HG03159 (cell line): ENCODE measurements at regions not wholly inside any gene's neighbourhood (a gene's known extent, or its start where the extent isn't known, plus 50 kb on each side); places are given as distances from the start of the nearest gene placed in this dataset.

Experiments used
- ATAC-seq: cut with Tn5 transposase; IDR thresholded peaks from one replicate; pipeline ENCODE4 v1.9.1; 2021; ENCODE audit warnings: mild to moderate bottlenecking, moderate library complexity; ENCODE audit not compliant: unreplicated experiment

GRCh38 chr5:23368393-23368792 lies 139.0 kb upstream of the PRDM9 start:
- no peak for ATAC-seq

- no peak for ATAC-seq
These were observed 139.5 kb upstream of the PRDM9 start for GRCh38 chr5:23367874-23368273.

- ATAC-seq, result no peak
These were observed 154.1 kb upstream of the PRDM9 start for GRCh38 chr5:23353286-23353685.

- no peak for ATAC-seq
These were observed 155.0 kb upstream of the PRDM9 start for GRCh38 chr5:23352446-23352845.

- no peak for ATAC-seq
These were observed 164.3 kb upstream of the PRDM9 start for GRCh38 chr5:23343121-23343520.

GRCh38 chr5:23332650-23333251 lies 174.7 kb upstream of the PRDM9 start:
- ATAC-seq, result no peak

- ATAC-seq, result no peak
These were observed 176.7 kb upstream of the PRDM9 start for GRCh38 chr5:23330726-23331125.

GRCh38 chr5:23319901-23320300 lies 187.5 kb upstream of the PRDM9 start:
- ATAC-seq, result no peak

- ATAC-seq, result no peak
These were observed 188.4 kb upstream of the PRDM9 start for GRCh38 chr5:23318960-23319359.

- ATAC-seq, result no peak
These were observed 189.2 kb upstream of the PRDM9 start for GRCh38 chr5:23318166-23318565.

- ATAC-seq, result no peak
These were observed 191.3 kb upstream of the PRDM9 start for GRCh38 chr5:23316060-23316591.

- no peak for ATAC-seq
These were observed 192.6 kb upstream of the PRDM9 start for GRCh38 chr5:23314827-23315226.

GRCh38 chr5:23305055-23305454 lies 202.4 kb upstream of the PRDM9 start:
- ATAC-seq, result no peak

- ATAC-seq, result no peak
These were observed 203.6 kb upstream of the PRDM9 start for GRCh38 chr5:23303836-23304235.

GRCh38 chr5:23303435-23303834 lies 204.0 kb upstream of the PRDM9 start:
- ATAC-seq, result no peak

GRCh38 chr5:23302438-23302837 lies 205.0 kb upstream of the PRDM9 start:
- no peak for ATAC-seq

- ATAC-seq, result no peak
These were observed 218.2 kb upstream of the PRDM9 start for GRCh38 chr5:23289162-23289561.

- no peak for ATAC-seq
These were observed 222.8 kb upstream of the PRDM9 start for GRCh38 chr5:23284656-23285055.

- ATAC-seq, result no peak
These were observed 233.2 kb upstream of the PRDM9 start for GRCh38 chr5:23274171-23274570.

GRCh38 chr5:23269981-23270380 lies 237.4 kb upstream of the PRDM9 start:
- ATAC-seq, result no peak

- no peak for ATAC-seq
These were observed 239.3 kb upstream of the PRDM9 start for GRCh38 chr5:23268136-23268535.

- no peak for ATAC-seq
These were observed 246.8 kb upstream of the PRDM9 start for GRCh38 chr5:23260621-23261020.

- ATAC-seq, result no peak
These were observed 249.8 kb upstream of the PRDM9 start for GRCh38 chr5:23257656-23258055.
